ENCODE measurements at regions not wholly inside any gene's neighbourhood (a gene's known extent, or its start where the extent isn't known, plus 50 kb on each side); places are given as distances from the start of the nearest gene placed in this dataset.

GRCh38 chr2:116645155-116645554 is 1169.3 kb upstream of the DDX18 start:
- DNase-seq (ENCODE audit: low spot score): no peak

GRCh38 chr2:116668691-116669090 is 1145.8 kb upstream of the DDX18 start:
- DNase-seq (ENCODE audit: low spot score): no peak

- no peak for DNase-seq (ENCODE audit: low spot score)
Measured at GRCh38 chr2:116669782-116670181, 1144.7 kb upstream of the DDX18 start.

GRCh38 chr2:116674188-116674587 is 1140.3 kb upstream of the DDX18 start:
- no peak for DNase-seq (ENCODE audit: low spot score)

GRCh38 chr2:116676776-116677175 is 1137.7 kb upstream of the DDX18 start:
- DNase-seq (ENCODE audit: low spot score): no peak

- no peak for DNase-seq (ENCODE audit: low spot score)
Measured at GRCh38 chr2:116680256-116680936, 1134.1 kb upstream of the DDX18 start.

- no peak for DNase-seq (ENCODE audit: low spot score)
Measured at GRCh38 chr2:116687371-116687770, 1127.1 kb upstream of the DDX18 start.

GRCh38 chr2:116692988-116693387 is 1121.5 kb upstream of the DDX18 start:
- DNase-seq (ENCODE audit: low spot score): no peak

- no peak for DNase-seq (ENCODE audit: low spot score)
Measured at GRCh38 chr2:116696223-116696622, 1118.3 kb upstream of the DDX18 start.

GRCh38 chr2:116696903-116697302 is 1117.6 kb upstream of the DDX18 start:
- no peak for DNase-seq (ENCODE audit: low spot score)

- no peak for DNase-seq (ENCODE audit: low spot score)
Measured at GRCh38 chr2:116706396-116706795, 1108.1 kb upstream of the DDX18 start.

GRCh38 chr2:116716038-116716437 is 1098.5 kb upstream of the DDX18 start:
- no peak for DNase-seq (ENCODE audit: low spot score)

- DNase-seq (ENCODE audit: low spot score): no peak
Measured at GRCh38 chr2:116716444-116716843, 1098.0 kb upstream of the DDX18 start.

GRCh38 chr2:116717832-116718231 is 1096.7 kb upstream of the DDX18 start:
- no peak for DNase-seq (ENCODE audit: low spot score)

GRCh38 chr2:116718451-116718850 is 1096.0 kb upstream of the DDX18 start:
- no peak for DNase-seq (ENCODE audit: low spot score)

GRCh38 chr2:116719836-116720235 is 1094.7 kb upstream of the DDX18 start:
- no peak for DNase-seq (ENCODE audit: low spot score)

GRCh38 chr2:116724550-116724949 is 1089.9 kb upstream of the DDX18 start:
- no peak for DNase-seq (ENCODE audit: low spot score)

GRCh38 chr2:116732322-116732721 is 1082.2 kb upstream of the DDX18 start:
- DNase-seq (ENCODE audit: low spot score): no peak

GRCh38 chr2:116733699-116734098 is 1080.8 kb upstream of the DDX18 start:
- no peak for DNase-seq (ENCODE audit: low spot score)

GRCh38 chr2:116737951-116738350 is 1076.5 kb upstream of the DDX18 start:
- no peak for DNase-seq (ENCODE audit: low spot score)

GRCh38 chr2:116747103-116747502 is 1067.4 kb upstream of the DDX18 start:
- DNase-seq (ENCODE audit: low spot score): no peak

- DNase-seq (ENCODE audit: low spot score): no peak
Measured at GRCh38 chr2:116749994-116750393, 1064.5 kb upstream of the DDX18 start.

GRCh38 chr2:116754381-116755101 is 1060.0 kb upstream of the DDX18 start:
- DNase-seq (ENCODE audit: low spot score): no peak

- no peak for DNase-seq (ENCODE audit: low spot score)
Measured at GRCh38 chr2:116761864-116762263, 1052.6 kb upstream of the DDX18 start.
